GM12878 (cell line): ENCODE measurements at regions not wholly inside any gene's neighbourhood (a gene's known extent, or its start where the extent isn't known, plus 50 kb on each side); places are given as distances from the start of the nearest gene placed in this dataset.

Experiments
- ATAC-seq: fragments of 200-7000 bp; cut with Tn5 transposase; 3 replicates; pipeline ENCODE4 v1.9.1; 2020; ENCODE audit warnings: mild to moderate bottlenecking, moderate library complexity
- BruUV-seq: library from RNA; stranded (reverse); fragments of 400-500 nt; replicated peaks from 2 replicates; lab custom pipeline; 2021; lab: Mats Ljungman, UMichigan
- CTCF ChIA-PET: fragments of 300-600 bp; sonication (Branson Sonifier 250); formaldehyde crosslinking; extraction: SDS; loops from one replicate; lab custom pipeline; 2021; ENCODE audit warnings: inconsistent platforms; lab: Yijun Ruan, JAX
- POLR2A ChIA-PET: fragments of 350-600 bp; formaldehyde crosslinking; extraction: SDS; loops from one replicate; lab custom pipeline; 2021; ENCODE audit warnings: inconsistent platforms; lab: Charles Lee
- RAD21 ChIA-PET: fragments of 300-600 bp; sonication (Branson Sonifier 250); formaldehyde crosslinking; loops from one replicate; lab custom pipeline; 2023; ENCODE audit warnings: antibody characterized with exemption; ENCODE audit not compliant: unreplicated experiment; lab: Charles Lee
- SMC1A ChIA-PET: fragments of 300-600 bp; sonication (Branson Sonifier 250); formaldehyde crosslinking; loops from one replicate; lab custom pipeline; 2023; ENCODE audit not compliant: unreplicated experiment, uncharacterized antibody; lab: Charles Lee
- DNase-seq: peaks from one replicate; pipeline ENCODE4 v3.0.0-alpha.2; 2011; ENCODE audit warnings: low read depth, low spot score
- FAIRE-seq: peaks from 3 replicates; lab custom pipeline; 2011; peaks lifted over from hg19 to GRCh38; lab: Jason Lieb, UNC
- H2AFZ ChIP-seq: 2 replicates; pipeline ENCODE4 v1.6.0; 2011; ENCODE audit warnings: low read depth, low read length, control low read depth; ENCODE audit not compliant: control insufficient read depth
- H3K27ac ChIP-seq: 2 replicates; pipeline ENCODE4 v1.5.1; 2011; ENCODE audit warnings: control low read depth; ENCODE audit not compliant: control insufficient read depth, insufficient read depth
- H3K27me3 ChIP-seq, 2 experiments: replicated peaks in 1 of 2; 2 replicates each; pipeline versions ENCODE4 v1.6.0 to v1.6.1; 2011; ENCODE audit warnings: low read length in 1 of 2; ENCODE audit not compliant: control insufficient read depth in 2 of 2, insufficient read depth in 2 of 2
- H3K36me3 ChIP-seq, 2 experiments: 2 replicates each; pipeline ENCODE4 v1.5.1; 2011; ENCODE audit warnings: low read length in 1 of 2; ENCODE audit not compliant: control insufficient read depth in 2 of 2, insufficient read depth in 2 of 2
- H3K4me1 ChIP-seq: 2 replicates; pipeline ENCODE4 v1.6.1; 2011; ENCODE audit warnings: mild to moderate bottlenecking, low read length, moderate library complexity, mixed read lengths; ENCODE audit not compliant: control insufficient read depth, insufficient read depth
- H3K4me2 ChIP-seq: 2 replicates; pipeline ENCODE4 v1.6.0; 2011; ENCODE audit warnings: control low read depth; ENCODE audit not compliant: control insufficient read depth, insufficient read depth
- H3K4me3 ChIP-seq: fragments of 200-600 bp; sonication (generic); 2 replicates; pipeline ENCODE4 v1.5.1; 2016
- H3K79me2 ChIP-seq: 2 replicates; pipeline ENCODE4 v1.6.0; 2011; ENCODE audit warnings: low read length; ENCODE audit not compliant: control insufficient read depth, insufficient read depth
- H3K9ac ChIP-seq: 2 replicates; pipeline ENCODE4 v1.8.0; 2011; ENCODE audit warnings: low read length, control low read depth, mixed read lengths; ENCODE audit not compliant: control insufficient read depth, insufficient read depth
- H3K9me3 ChIP-seq: replicated peaks from 3 replicates; pipeline ENCODE4 v1.5.1; 2011; ENCODE audit warnings: mild to moderate bottlenecking, low read length; ENCODE audit not compliant: control insufficient read depth, insufficient read depth
- H4K20me1 ChIP-seq: 2 replicates; pipeline ENCODE4 v1.6.0; 2011; ENCODE audit not compliant: control insufficient read depth, insufficient read depth
- EED ChIP-seq: sonication (generic); IDR thresholded peaks from 2 replicates; pipeline ENCODE4 v1.6.1; 2016; ENCODE audit warnings: antibody characterized with exemption, low read depth
- ETV6 ChIP-seq, 2 experiments: fragments of 450-650 bp in 1 of 2; IDR thresholded peaks in 1 of 2; conservative IDR thresholded peaks in 1 of 2; 2 replicates each; pipeline ENCODE4 v1.6.1; 2014; ENCODE audit warnings: antibody characterized with exemption in 1 of 2, borderline replicate concordance in 1 of 2, low read depth in 1 of 2, mild to moderate bottlenecking in 1 of 2, moderate library complexity in 1 of 2
- FOXK2 ChIP-seq: fragments of 450-650 bp; IDR thresholded peaks from 2 replicates; pipeline ENCODE4 v1.6.1; 2017; ENCODE audit warnings: mild to moderate bottlenecking, moderate library complexity
- FOXM1 ChIP-seq: IDR thresholded peaks from 2 replicates; pipeline ENCODE4 v1.6.1; 2012; ENCODE audit warnings: low read depth, mild to moderate bottlenecking, inconsistent platforms, low read length, moderate library complexity
- MEF2B ChIP-seq: fragments of 450-650 bp; IDR thresholded peaks from 2 replicates; pipeline ENCODE4 v1.6.1; 2018; ENCODE audit warnings: mild to moderate bottlenecking, moderate library complexity; ENCODE audit not compliant: partially characterized antibody, poor library complexity, severe bottlenecking
- MYC ChIP-seq: IDR thresholded peaks from 2 replicates; pipeline ENCODE4 v1.6.1; 2011; ENCODE audit warnings: mild to moderate bottlenecking, low read length, moderate library complexity, inconsistent platforms; ENCODE audit not compliant: insufficient read depth, insufficient replicate concordance, insufficient read length, severe bottlenecking
- NR2F1 ChIP-seq: fragments of 450-650 bp; conservative IDR thresholded peaks from 2 replicates; pipeline ENCODE4 v1.6.1; 2017; ENCODE audit warnings: mild to moderate bottlenecking
- SMAD5 ChIP-seq: IDR thresholded peaks from 2 replicates; pipeline ENCODE4 v1.6.1; 2016; ENCODE audit warnings: antibody characterized with exemption, low read depth
- SUPT20H ChIP-seq: IDR thresholded peaks from 2 replicates; pipeline ENCODE4 v1.6.1; 2011; ENCODE audit warnings: low read depth, mild to moderate bottlenecking, low read length, moderate library complexity, borderline replicate concordance; ENCODE audit not compliant: control insufficient read depth
- WGBS: methylation state at CpG from one replicate; pipeline ENCODE4 v1.1.6; 2016; ENCODE audit warnings: low lambda C conversion rate; ENCODE audit not compliant: insufficient replicate concordance, insufficient coverage; ENCODE audit errors: missing lambda C conversion rate; 5-methylcytosine and 5-hydroxymethylcytosine counted together
- in situ Hi-C: fragments of 300-500 bp; cut with MboI; formaldehyde crosslinking; loops from 9 replicates; pipeline ENCODE4 v1.14.3; 2018; ENCODE audit warnings: mixed read lengths
- intact Hi-C: fragments of 100-400 bp; cut with micrococcal nuclease; formaldehyde crosslinking; loops from one replicate; pipeline ENCODE4 v1.14.2; 2022; ENCODE audit not compliant: unreplicated experiment
- TF ChIP-seq, protein P1 (sequence below): fragments of 450-650 bp; IDR thresholded peaks from 2 replicates; pipeline ENCODE4 v1.6.1; 2017; ENCODE audit warnings: antibody characterized with exemption, mild to moderate bottlenecking, moderate library complexity
- TF ChIP-seq, protein P2 (sequence below): IDR thresholded peaks from 2 replicates; pipeline ENCODE4 v1.6.1; 2012; ENCODE audit warnings: low read depth, low read length, improper control_type of control experiment
- TF ChIP-seq, protein P3 (sequence below): IDR thresholded peaks from 2 replicates; pipeline ENCODE4 v1.6.1; 2011; ENCODE audit warnings: low read depth, low read length, improper control_type of control experiment, borderline replicate concordance

DNA sequence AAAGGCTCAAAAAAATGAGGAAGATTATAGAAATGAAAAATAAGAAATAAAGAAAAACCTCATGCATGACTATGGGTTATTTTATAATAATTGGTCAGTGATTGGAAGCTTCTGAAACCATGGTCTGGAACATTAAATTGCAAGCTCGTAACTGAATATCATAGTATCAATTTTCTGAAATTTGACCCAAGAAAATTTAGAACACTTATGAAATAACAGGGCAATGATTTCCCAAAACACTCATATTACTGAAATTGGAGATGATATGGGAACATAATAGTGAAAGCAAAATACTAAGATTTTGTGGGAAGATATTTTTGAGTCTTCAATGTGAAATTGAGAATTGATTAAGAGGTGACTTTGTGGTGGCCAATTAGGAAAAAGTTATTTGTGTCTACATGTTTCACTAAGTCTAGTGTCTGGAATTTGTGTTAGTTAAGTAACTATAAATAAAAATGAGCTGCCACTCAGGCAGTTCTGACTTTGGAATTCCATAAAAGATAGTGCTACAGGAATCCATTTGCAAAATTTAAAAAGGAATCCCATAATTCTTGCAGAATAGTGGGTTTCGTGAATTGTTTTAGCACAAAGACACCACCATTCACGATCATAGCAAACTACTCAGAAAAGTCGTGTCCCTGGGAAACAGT, 603.0 kb downstream of the LMO7 start:
- H3K4me2 ChIP-seq: no peak overlapping the region
- H4K20me1 ChIP-seq: no peaks in the 10 kb centered on the region
- ChIA-PET RAD21 (no interaction called here), POLR2A (no interaction called here), CTCF (interaction anchor here (0.7 kb wide), 1 partner anchor 12 kb away, joined by 3 read pairs; no protein-coding TSS in a partner anchor), SMC1A (no interaction called here)
- no TSS peak for BruUV-seq
- in situ Hi-C loops (no loop called here), intact Hi-C loops (no loop called here)
- no peak overlapping the region for H3K27ac ChIP-seq
- H3K4me3 ChIP-seq: no peak overlapping the region
- H3K9ac ChIP-seq: no peak overlapping the region
- ATAC-seq: no peak
- 8% methylated on average over 4 of the region's 4 CpGs for whole genome bisulfite sequencing
- DNase-seq: no peak
- no peaks in the 10 kb centered on the region for H3K27me3 ChIP-seq
- no peaks in the 10 kb centered on the region for H3K36me3 ChIP-seq
- H2AFZ ChIP-seq: no peak overlapping the region
- FAIRE-seq: no peak
- no peaks in the 10 kb centered on the region for H3K4me1 ChIP-seq
- H3K79me2 ChIP-seq: no peaks in the 10 kb centered on the region
- H3K9me3 ChIP-seq: no peaks in the 10 kb centered on the region
- TF ChIP-seq EED (no peak), SUPT20H (no peak), FOXM1 (no peak), MYC (no peak), MEF2B (no peak), NR2F1 (no peak), ETV6 (conservative IDR thresholded peaks at IDR 0.05 in 1 of 2, IDR thresholded peaks at IDR 0.05 in 1 of 2; ENCODE audit: borderline replicate concordance in 1 of 2, low read depth in 1 of 2) (no peak), SMAD5 (no peak), FOXK2 (no peak)
- TF ChIP-seq, protein P1, sequence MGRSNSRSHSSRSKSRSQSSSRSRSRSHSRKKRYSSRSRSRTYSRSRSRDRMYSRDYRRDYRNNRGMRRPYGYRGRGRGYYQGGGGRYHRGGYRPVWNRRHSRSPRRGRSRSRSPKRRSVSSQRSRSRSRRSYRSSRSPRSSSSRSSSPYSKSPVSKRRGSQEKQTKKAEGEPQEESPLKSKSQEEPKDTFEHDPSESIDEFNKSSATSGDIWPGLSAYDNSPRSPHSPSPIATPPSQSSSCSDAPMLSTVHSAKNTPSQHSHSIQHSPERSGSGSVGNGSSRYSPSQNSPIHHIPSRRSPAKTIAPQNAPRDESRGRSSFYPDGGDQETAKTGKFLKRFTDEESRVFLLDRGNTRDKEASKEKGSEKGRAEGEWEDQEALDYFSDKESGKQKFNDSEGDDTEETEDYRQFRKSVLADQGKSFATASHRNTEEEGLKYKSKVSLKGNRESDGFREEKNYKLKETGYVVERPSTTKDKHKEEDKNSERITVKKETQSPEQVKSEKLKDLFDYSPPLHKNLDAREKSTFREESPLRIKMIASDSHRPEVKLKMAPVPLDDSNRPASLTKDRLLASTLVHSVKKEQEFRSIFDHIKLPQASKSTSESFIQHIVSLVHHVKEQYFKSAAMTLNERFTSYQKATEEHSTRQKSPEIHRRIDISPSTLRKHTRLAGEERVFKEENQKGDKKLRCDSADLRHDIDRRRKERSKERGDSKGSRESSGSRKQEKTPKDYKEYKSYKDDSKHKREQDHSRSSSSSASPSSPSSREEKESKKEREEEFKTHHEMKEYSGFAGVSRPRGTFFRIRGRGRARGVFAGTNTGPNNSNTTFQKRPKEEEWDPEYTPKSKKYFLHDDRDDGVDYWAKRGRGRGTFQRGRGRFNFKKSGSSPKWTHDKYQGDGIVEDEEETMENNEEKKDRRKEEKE: no peak
- TF ChIP-seq, protein P2, sequence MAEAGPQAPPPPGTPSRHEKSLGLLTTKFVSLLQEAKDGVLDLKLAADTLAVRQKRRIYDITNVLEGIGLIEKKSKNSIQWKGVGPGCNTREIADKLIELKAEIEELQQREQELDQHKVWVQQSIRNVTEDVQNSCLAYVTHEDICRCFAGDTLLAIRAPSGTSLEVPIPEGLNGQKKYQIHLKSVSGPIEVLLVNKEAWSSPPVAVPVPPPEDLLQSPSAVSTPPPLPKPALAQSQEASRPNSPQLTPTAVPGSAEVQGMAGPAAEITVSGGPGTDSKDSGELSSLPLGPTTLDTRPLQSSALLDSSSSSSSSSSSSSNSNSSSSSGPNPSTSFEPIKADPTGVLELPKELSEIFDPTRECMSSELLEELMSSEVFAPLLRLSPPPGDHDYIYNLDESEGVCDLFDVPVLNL: no peak
- TF ChIP-seq, protein P3, sequence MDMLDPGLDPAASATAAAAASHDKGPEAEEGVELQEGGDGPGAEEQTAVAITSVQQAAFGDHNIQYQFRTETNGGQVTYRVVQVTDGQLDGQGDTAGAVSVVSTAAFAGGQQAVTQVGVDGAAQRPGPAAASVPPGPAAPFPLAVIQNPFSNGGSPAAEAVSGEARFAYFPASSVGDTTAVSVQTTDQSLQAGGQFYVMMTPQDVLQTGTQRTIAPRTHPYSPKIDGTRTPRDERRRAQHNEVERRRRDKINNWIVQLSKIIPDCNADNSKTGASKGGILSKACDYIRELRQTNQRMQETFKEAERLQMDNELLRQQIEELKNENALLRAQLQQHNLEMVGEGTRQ: no peak
